Effector memory CD4-positive, alpha-beta T cell (primary cell): ENCODE measurements at regions not wholly inside any gene's neighbourhood (a gene's known extent, or its start where the extent isn't known, plus 50 kb on each side); places are given as distances from the start of the nearest gene placed in this dataset.
"Not testable (repeated sequence)": the region's sequence is repeated elsewhere in the genome, so short reads cannot be mapped to it uniquely, and the experiment has no call there.

ENCODE experiments used
- DNase-seq, 3 donors: peaks; one replicate each; pipeline ENCODE4 v3.0.0-alpha.2; 2020
- H3K27ac ChIP-seq: 2 replicates; pipeline ENCODE4 v1.7.0; 2013; ENCODE audit warnings: mild to moderate bottlenecking, low read length, moderate library complexity; ENCODE audit not compliant: insufficient read depth, poor library complexity, severe bottlenecking
- H3K27me3 ChIP-seq: replicated peaks from 2 replicates; pipeline ENCODE4 v1.7.0; 2013; ENCODE audit warnings: mild to moderate bottlenecking, low read length; ENCODE audit not compliant: insufficient read depth, control insufficient read depth, poor library complexity, severe bottlenecking
- H3K36me3 ChIP-seq: 2 replicates; pipeline ENCODE4 v1.7.0; 2013; ENCODE audit warnings: mild to moderate bottlenecking, low read length, moderate library complexity; ENCODE audit not compliant: control insufficient read depth, insufficient read depth
- H3K4me1 ChIP-seq: 2 replicates; pipeline ENCODE4 v1.7.0; 2013; ENCODE audit warnings: low read length, mild to moderate bottlenecking; ENCODE audit not compliant: control insufficient read depth, insufficient read depth, poor library complexity, severe bottlenecking
- H3K4me3 ChIP-seq: 2 replicates; pipeline ENCODE4 v1.7.0; 2013; ENCODE audit warnings: low read length, low read depth, mild to moderate bottlenecking; ENCODE audit not compliant: insufficient read depth, poor library complexity, severe bottlenecking
- H3K9me3 ChIP-seq: 2 replicates; pipeline ENCODE4 v1.7.0; 2013; ENCODE audit warnings: mild to moderate bottlenecking, low read length, moderate library complexity; ENCODE audit not compliant: control insufficient read depth

- H3K4me1 ChIP-seq: no peaks in the 10 kb centered on the region
Observed at GRCh38 chr13:86900906-86901305, 770.3 kb upstream of the SLITRK5 start.

GRCh38 chr13:86906127-86906874, 764.9 kb upstream of the SLITRK5 start:
- Histone ChIP-seq H3K4me3 (no peak overlapping the region), H3K9me3 (no peaks in the 10 kb centered on the region), H3K36me3 (no peaks in the 10 kb centered on the region), H3K4me1 (no peaks in the 10 kb centered on the region), H3K27me3 (no peaks in the 10 kb centered on the region), H3K27ac (no peak overlapping the region)
- DNase-seq: no peak

More at GRCh38 chr13:86900906-86901305, 770.3 kb upstream of the SLITRK5 start:
- Histone ChIP-seq H3K4me3 (no peak overlapping the region), H3K27me3 (no peaks in the 10 kb centered on the region), H3K36me3 (no peaks in the 10 kb centered on the region), H3K27ac (no peak overlapping the region), H3K9me3 (no peaks in the 10 kb centered on the region)
- no peak for DNase-seq

GRCh38 chr13:86907156-86907555, 764.0 kb upstream of the SLITRK5 start:
- no peaks in the 10 kb centered on the region for H3K4me1 ChIP-seq

DNA sequence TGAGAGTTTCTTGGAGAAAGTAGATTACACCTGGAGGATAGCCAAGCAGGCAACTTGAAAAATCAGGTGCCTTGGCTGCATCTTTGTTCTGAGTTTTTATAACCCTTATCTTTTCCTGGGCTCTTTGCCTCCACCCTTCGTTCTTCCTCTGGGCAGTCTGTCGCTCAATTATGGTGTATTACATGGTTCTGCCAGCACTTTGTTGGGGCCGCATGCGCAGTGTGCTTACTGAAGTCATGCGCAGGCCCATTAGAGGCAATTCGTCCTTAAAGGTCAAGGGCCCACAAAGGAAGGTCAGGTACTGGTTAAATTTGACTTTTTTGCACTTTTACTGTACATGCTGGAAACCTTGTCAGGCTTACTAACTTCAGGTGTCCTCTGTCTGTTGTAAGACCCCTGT, 761.9 kb upstream of the SLITRK5 start:
- H3K36me3 ChIP-seq: no peaks in the 10 kb centered on the region
- no peaks in the 10 kb centered on the region for H3K9me3 ChIP-seq
- H3K27ac ChIP-seq: no peak overlapping the region
- H3K4me1 ChIP-seq: no peaks in the 10 kb centered on the region
- H3K4me3 ChIP-seq: no peak overlapping the region
- DNase-seq: no peak
- H3K27me3 ChIP-seq: no peaks in the 10 kb centered on the region

More at GRCh38 chr13:86907156-86907555, 764.0 kb upstream of the SLITRK5 start:
- DNase-seq: no peak
- Histone ChIP-seq H3K27ac (no peak overlapping the region), H3K4me3 (no peak overlapping the region), H3K36me3 (no peaks in the 10 kb centered on the region), H3K27me3 (no peaks in the 10 kb centered on the region), H3K9me3 (no peaks in the 10 kb centered on the region)

GRCh38 chr13:86914757-86915156, 756.4 kb upstream of the SLITRK5 start:
- no peak for DNase-seq
- H3K9me3 ChIP-seq: no peaks in the 10 kb centered on the region

GRCh38 chr13:86917438-86917837, 753.7 kb upstream of the SLITRK5 start:
- not testable (repeated sequence) for H3K27ac ChIP-seq, DNase-seq, H3K4me3 ChIP-seq

More at GRCh38 chr13:86914757-86915156, 756.4 kb upstream of the SLITRK5 start:
- Histone ChIP-seq H3K27ac (no peak overlapping the region), H3K27me3 (no peaks in the 10 kb centered on the region), H3K4me3 (no peak overlapping the region), H3K36me3 (no peaks in the 10 kb centered on the region), H3K4me1 (no peaks in the 10 kb centered on the region)

DNA sequence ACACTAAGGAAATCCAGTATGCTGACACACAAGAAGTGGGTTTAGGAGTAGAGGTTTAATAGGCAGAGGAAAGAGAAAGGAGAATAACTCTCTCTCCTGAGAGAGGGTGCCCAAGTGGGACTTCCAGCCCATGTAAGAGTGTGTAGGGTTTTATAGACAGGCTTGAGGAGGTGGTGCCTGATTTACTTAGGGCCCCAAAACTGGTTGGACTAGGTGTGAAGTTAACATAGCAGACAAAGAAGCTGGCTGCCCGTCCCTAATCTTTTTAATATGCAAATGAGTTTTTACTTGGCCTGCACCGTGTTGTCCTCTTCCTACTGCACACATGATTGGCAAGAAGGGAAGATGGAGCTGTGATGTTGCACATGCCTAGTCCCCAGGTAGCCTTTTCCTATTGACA, 752.5 kb upstream of the SLITRK5 start:
- no peak for DNase-seq
- Histone ChIP-seq H3K4me1 (no peaks in the 10 kb centered on the region), H3K36me3 (no peaks in the 10 kb centered on the region)

More at GRCh38 chr13:86917438-86917837, 753.7 kb upstream of the SLITRK5 start:
- H3K9me3 ChIP-seq, H3K36me3 ChIP-seq, H3K4me1 ChIP-seq, H3K27me3 ChIP-seq: not testable (repeated sequence)

GRCh38 chr13:86920961-86921360, 750.2 kb upstream of the SLITRK5 start:
- no peak for DNase-seq
- Histone ChIP-seq H3K9me3 (no peaks in the 10 kb centered on the region), H3K36me3 (no peaks in the 10 kb centered on the region), H3K4me1 (no peaks in the 10 kb centered on the region), H3K27me3 (no peaks in the 10 kb centered on the region), H3K27ac (no peak overlapping the region), H3K4me3 (no peak overlapping the region)

More for the DNA sequence above, 752.5 kb upstream of the SLITRK5 start:
- no peak overlapping the region for H3K27ac ChIP-seq
- no peak overlapping the region for H3K4me3 ChIP-seq
- H3K9me3 ChIP-seq: no peaks in the 10 kb centered on the region
- H3K27me3 ChIP-seq: no peaks in the 10 kb centered on the region

- DNase-seq: no peak
- H3K9me3 ChIP-seq: no peaks in the 10 kb centered on the region
- H3K36me3 ChIP-seq: no peaks in the 10 kb centered on the region
- no peaks in the 10 kb centered on the region for H3K4me1 ChIP-seq
- H3K27ac ChIP-seq: no peak overlapping the region
- H3K27me3 ChIP-seq: no peaks in the 10 kb centered on the region
- no peak overlapping the region for H3K4me3 ChIP-seq
Observed at GRCh38 chr13:86922936-86923335, 748.2 kb upstream of the SLITRK5 start.

DNA sequence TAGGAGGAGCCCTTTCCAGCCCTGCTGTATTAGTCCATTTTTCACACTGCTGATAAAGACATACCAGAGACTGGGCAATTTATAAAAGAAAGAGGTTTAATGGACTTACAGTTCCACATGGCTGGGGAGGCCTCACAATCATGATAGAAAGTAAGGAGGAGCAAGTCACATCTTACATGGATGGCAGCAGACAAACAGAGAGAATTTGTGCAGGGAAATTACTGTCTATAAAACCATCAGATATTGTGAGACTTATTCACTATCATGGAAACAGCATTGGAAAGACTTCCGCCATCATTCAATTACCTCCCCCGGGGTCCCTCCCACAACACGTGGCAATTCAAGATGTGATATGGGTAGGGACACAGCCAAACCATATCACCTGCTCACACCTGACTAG, 744.3 kb upstream of the SLITRK5 start:
- not testable (repeated sequence) for H3K27ac ChIP-seq, H3K9me3 ChIP-seq, H3K4me3 ChIP-seq, H3K27me3 ChIP-seq, DNase-seq, H3K36me3 ChIP-seq, H3K4me1 ChIP-seq
